ENCODE measurements at regions not wholly inside any gene's neighbourhood (a gene's known extent, or its start where the extent isn't known, plus 50 kb on each side); places are given as distances from the start of the nearest gene placed in this dataset.
A peak's percentile ranks its signal among the peaks of the same experiment; 100 is the strongest.

DNA sequence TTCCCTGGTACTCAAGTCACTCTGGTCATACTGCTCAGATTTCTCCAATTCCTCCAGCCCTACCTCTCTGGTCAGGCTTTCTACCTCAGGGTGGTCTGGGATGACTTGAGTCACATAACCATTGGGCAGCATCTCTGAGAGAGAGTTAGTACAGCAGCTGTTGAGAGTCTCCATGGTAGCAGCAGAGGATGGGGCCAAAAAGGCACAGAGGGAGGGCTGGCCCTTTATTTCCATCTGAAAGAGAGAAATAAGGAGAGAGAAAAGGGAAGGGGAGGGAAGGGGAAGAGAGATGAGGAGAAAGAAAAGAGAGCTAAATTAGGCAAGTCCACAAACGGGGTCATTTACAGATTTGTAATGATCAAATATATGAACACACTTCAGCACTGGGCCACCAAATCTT is 149.1 kb upstream of the ARHGEF9 start:
- Mint-ChIP-seq H3K4me3 (ENCODE audit: unreplicated experiment) (no peak overlapping the region), H3K9me3 (ENCODE audit: unreplicated experiment) (peaks cover 5% of the 10 kb centered on the region), H3K36me3 (ENCODE audit: unreplicated experiment) (no peaks in the 10 kb centered on the region), H3K4me1 (ENCODE audit: unreplicated experiment) (no peaks in the 10 kb centered on the region), H3K27me3 (ENCODE audit: unreplicated experiment) (no peaks in the 10 kb centered on the region), H3K27ac (ENCODE audit: unreplicated experiment) (no peak overlapping the region)
- no peak for TF ChIP-seq CTCF (IDR thresholded peaks at IDR 0.05)
- DNase-seq (ENCODE audit: extremely low spot score, unreplicated experiment): no peak

DNA sequence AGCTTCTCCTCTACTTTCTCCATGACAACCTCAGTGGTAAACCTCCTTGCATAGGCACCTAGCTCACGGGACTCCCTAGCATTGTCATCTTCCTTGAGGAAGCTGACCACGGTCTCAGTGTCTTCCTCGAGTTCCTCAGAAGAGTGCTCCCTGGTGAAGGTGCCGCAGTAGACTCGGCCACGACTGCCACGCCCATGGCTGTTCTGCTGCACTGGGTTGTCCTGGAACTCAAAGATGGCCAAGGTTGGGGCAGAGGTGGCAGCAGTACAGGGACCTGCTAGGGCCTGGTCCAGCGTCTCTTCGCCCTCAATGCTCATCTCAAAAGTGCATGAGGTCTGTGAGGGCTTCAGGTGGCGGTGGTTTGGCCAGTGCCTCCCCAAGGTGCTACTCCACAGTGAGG is 147.9 kb upstream of the ARHGEF9 start:
- no peaks in the 10 kb centered on the region for H3K36me3 Mint-ChIP-seq (ENCODE audit: unreplicated experiment)
- no peak overlapping the region for H3K4me3 Mint-ChIP-seq (ENCODE audit: unreplicated experiment)

GRCh38 chrX:63932006-63932405 is 147.0 kb upstream of the ARHGEF9 start:
- no peak for TF ChIP-seq CTCF (IDR thresholded peaks at IDR 0.05)
- Mint-ChIP-seq H3K4me1 (ENCODE audit: unreplicated experiment) (no peaks in the 10 kb centered on the region), H3K27ac (ENCODE audit: unreplicated experiment) (no peak overlapping the region), H3K9me3 (ENCODE audit: unreplicated experiment) (peaks cover 8% of the 10 kb centered on the region), H3K4me3 (ENCODE audit: unreplicated experiment) (no peak overlapping the region), H3K36me3 (ENCODE audit: unreplicated experiment) (no peaks in the 10 kb centered on the region), H3K27me3 (ENCODE audit: unreplicated experiment) (no peaks in the 10 kb centered on the region)
- no peak for DNase-seq (ENCODE audit: extremely low spot score, unreplicated experiment)

More for the DNA sequence above, 147.9 kb upstream of the ARHGEF9 start:
- H3K4me1 Mint-ChIP-seq (ENCODE audit: unreplicated experiment): no peaks in the 10 kb centered on the region
- no peak for DNase-seq (ENCODE audit: extremely low spot score, unreplicated experiment)
- peaks cover 8% of the 10 kb centered on the region for H3K9me3 Mint-ChIP-seq (ENCODE audit: unreplicated experiment)
- H3K27ac Mint-ChIP-seq (ENCODE audit: unreplicated experiment): no peak overlapping the region
- no peaks in the 10 kb centered on the region for H3K27me3 Mint-ChIP-seq (ENCODE audit: unreplicated experiment)
- no peak for TF ChIP-seq CTCF (IDR thresholded peaks at IDR 0.05)

DNA sequence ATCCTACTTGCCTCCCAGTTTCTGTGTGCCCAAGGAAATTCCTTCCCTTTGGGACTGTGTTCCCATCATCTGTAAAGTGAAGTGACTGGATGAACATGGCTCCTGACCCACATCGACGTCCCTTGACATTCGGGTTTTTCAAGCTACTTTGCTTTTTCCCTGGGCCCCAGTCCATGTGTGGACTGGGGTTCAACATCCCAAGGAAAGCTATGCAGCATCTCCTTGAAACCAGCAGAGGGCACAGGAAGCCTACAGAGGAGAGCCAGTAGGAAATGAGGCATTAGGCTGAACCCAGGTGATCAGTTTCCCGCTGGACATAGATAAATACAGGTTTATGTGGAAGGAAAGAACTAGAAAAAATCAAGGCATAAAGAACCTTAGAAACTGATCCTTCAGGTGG is 145.1 kb upstream of the ARHGEF9 start:
- peak; percentile 52 for TF ChIP-seq CTCF (IDR thresholded peaks at IDR 0.05)
- peaks cover 18% of the 10 kb centered on the region for H3K9me3 Mint-ChIP-seq (ENCODE audit: unreplicated experiment)
- H3K27me3 Mint-ChIP-seq (ENCODE audit: unreplicated experiment): no peaks in the 10 kb centered on the region
- H3K36me3 Mint-ChIP-seq (ENCODE audit: unreplicated experiment): no peaks in the 10 kb centered on the region
- no peak overlapping the region for H3K27ac Mint-ChIP-seq (ENCODE audit: unreplicated experiment)
- no peaks in the 10 kb centered on the region for H3K4me1 Mint-ChIP-seq (ENCODE audit: unreplicated experiment)
- no peak overlapping the region for H3K4me3 Mint-ChIP-seq (ENCODE audit: unreplicated experiment)
- DNase-seq (ENCODE audit: extremely low spot score, unreplicated experiment): no peak

GRCh38 chrX:63929608-63930007 is 144.6 kb upstream of the ARHGEF9 start:
- H3K36me3 Mint-ChIP-seq (ENCODE audit: unreplicated experiment): no peaks in the 10 kb centered on the region
- no peaks in the 10 kb centered on the region for H3K27me3 Mint-ChIP-seq (ENCODE audit: unreplicated experiment)
- H3K9me3 Mint-ChIP-seq (ENCODE audit: unreplicated experiment): peaks cover 21% of the 10 kb centered on the region
- H3K4me1 Mint-ChIP-seq (ENCODE audit: unreplicated experiment): no peaks in the 10 kb centered on the region
- DNase-seq (ENCODE audit: extremely low spot score, unreplicated experiment): no peak
- no peak overlapping the region for H3K27ac Mint-ChIP-seq (ENCODE audit: unreplicated experiment)
- H3K4me3 Mint-ChIP-seq (ENCODE audit: unreplicated experiment): no peak overlapping the region
- no peak for TF ChIP-seq CTCF (IDR thresholded peaks at IDR 0.05)
